Neural progenitor cell (in vitro differentiated cells): ENCODE measurements at regions not wholly inside any gene's neighbourhood (a gene's known extent, or its start where the extent isn't known, plus 50 kb on each side); places are given as distances from the start of the nearest gene placed in this dataset.

Experiments used
- EZH2 ChIP-seq: fragments of 200-600 bp; sonication (generic); IDR thresholded peaks from 2 replicates; pipeline ENCODE4 v1.6.1; 2017; ENCODE audit warnings: antibody characterized with exemption, mild to moderate bottlenecking, moderate library complexity
- TF ChIP-seq, protein P1 (sequence below): fragments of 200-600 bp; sonication (generic); IDR thresholded peaks from 2 replicates; pipeline ENCODE4 v1.5.1; 2017; ENCODE audit warnings: antibody characterized with exemption, mild to moderate bottlenecking

DNA sequence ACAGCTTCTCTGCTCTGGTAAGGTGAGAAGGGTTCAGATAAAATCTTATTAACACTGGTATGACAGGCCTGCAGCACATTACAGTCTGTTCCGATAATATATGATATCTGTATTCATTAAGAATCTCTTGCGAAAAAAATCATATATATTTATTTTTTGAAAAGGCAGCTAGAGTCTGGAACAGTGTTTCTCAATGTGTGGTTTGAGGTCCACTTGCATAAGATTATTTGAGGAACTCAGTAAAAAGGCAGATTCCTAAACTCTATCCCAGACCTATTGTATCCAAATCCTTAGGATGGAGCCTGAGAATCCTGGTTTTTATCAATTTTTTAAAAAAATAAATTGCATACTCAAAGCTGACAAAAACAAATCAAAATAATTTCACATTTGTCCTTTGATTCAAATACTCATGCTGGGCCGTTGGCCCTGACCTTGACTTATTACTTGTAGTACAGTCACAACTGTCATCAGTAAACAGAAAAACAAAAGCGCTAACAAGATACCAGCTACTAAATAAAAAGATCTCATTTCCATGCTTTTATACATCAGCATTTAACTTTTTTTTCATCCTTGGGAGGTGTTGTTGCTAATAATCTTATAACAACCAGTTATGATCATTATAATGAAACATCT is 60.6 kb downstream of the RGS2 start:
- TF ChIP-seq, protein P1, sequence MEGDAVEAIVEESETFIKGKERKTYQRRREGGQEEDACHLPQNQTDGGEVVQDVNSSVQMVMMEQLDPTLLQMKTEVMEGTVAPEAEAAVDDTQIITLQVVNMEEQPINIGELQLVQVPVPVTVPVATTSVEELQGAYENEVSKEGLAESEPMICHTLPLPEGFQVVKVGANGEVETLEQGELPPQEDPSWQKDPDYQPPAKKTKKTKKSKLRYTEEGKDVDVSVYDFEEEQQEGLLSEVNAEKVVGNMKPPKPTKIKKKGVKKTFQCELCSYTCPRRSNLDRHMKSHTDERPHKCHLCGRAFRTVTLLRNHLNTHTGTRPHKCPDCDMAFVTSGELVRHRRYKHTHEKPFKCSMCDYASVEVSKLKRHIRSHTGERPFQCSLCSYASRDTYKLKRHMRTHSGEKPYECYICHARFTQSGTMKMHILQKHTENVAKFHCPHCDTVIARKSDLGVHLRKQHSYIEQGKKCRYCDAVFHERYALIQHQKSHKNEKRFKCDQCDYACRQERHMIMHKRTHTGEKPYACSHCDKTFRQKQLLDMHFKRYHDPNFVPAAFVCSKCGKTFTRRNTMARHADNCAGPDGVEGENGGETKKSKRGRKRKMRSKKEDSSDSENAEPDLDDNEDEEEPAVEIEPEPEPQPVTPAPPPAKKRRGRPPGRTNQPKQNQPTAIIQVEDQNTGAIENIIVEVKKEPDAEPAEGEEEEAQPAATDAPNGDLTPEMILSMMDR, result no peak
- no peak for TF ChIP-seq EZH2
